ELR (cell line): ENCODE measurements at regions not wholly inside any gene's neighbourhood (a gene's known extent, or its start where the extent isn't known, plus 50 kb on each side); places are given as distances from the start of the nearest gene placed in this dataset.
"Not testable (repeated sequence)": the region's sequence is repeated elsewhere in the genome, so short reads cannot be mapped to it uniquely, and the experiment has no call there.

ENCODE experiments used
- DNase-seq: peaks from one replicate; pipeline ENCODE4 v3.0.0-alpha.2; 2015; ENCODE audit warnings: low read depth

DNA sequence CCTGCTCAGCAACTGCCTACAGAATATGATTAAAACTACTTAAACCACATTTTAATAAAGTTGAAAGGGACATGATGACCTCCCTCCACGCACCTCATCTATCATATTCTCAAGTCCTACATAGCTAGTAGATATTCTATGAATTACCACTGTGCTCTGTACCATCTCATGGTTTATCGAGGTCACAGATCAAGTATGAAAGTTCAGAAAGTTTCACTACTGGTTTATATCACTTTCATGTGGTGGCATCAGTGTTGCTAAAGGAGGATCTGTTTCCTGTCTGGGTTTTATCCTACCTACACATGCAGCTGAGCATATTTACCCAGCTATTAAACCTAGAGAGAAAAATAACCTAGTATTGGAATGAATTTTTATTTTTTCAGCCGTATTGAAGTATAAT, 214.9 kb upstream of the MON1B start:
- no peak for DNase-seq

DNA sequence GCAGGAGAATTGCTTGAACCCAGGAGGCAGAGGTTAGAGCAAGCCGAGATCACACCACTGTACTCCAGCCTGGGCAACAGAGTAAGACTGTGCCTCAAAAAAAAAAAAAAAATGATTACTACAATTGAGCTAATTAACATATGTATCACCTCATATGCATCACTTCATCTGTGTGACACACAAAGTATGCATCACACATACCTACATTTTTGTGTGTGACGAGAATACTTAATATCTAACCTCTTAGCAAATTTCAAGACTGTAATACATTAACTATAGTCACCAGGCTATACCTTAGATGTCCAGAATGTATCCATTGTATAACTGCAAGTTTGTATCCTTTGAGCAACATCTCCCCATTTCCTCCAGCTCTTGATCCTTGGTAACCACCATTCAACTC, 214.2 kb upstream of the MON1B start:
- DNase-seq: no peak

DNA sequence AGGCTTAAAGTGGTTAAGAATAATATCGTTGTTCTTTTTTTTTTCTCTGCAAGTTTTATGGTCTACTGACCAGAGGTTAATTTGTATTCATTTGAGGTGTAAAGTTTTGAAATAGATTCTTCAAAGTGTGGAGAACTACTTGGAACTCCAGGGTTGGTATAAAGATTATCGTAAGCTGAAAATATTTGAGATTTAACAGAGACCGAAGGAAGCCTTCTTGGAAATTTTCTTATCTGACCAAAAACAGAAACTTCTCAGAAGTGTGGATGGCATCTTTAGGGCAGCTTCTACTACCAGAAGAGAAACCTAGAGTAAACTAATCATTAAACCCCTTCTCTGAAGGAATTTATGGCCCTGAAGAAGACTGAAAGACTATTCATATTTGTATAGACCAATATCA, 206.8 kb upstream of the MON1B start:
- DNase-seq: no peak

DNA sequence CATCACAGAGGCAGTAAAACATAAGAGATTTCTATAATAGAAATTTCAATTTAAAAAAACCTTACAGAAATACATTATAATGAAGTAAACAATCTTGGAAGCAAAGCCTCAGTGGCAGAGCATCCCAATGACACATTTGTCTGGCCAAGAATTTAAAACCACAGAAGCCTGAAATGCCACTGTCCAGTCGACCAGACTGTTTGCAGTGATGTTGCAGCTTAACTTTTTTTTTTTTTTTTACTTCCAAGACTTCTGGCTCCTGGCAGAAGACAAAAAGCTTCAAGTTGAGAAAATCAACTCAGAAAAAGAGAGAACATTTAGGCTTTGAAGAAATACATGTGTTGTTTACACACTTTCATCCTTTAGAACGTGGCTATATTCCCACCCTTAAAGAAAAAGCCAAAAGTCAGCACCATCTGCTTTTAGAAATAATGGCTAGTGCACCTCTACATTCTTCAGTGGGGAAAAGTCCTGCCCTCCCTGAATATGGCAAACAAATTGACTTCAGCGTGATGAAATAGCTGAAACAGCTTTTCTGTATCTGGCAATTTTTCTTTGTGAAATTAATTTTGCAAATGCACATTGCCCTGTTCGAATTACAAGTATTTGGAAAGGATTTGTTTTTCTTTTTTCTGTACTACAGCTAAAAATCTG, 205.5 kb upstream of the MON1B start:
- DNase-seq: no peak

DNA sequence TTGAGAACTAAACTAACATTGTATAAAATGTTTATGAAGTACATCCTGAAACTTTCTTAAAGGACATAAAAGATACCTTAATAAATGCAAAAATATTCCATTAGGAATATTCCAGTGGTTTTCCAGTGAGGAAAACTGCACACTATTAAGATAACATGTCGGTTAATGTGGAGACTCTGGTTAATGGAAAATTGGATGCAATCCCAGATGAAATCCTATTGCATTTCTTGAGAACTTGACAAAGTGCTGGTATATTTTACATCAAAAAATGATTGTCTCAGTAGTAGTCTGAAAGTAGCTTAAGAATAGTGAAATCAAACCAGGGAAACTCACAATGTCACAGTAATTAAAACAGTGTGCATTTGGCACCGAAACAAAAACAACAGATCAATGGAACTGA, 202.5 kb upstream of the MON1B start:
- DNase-seq: no peak

DNA sequence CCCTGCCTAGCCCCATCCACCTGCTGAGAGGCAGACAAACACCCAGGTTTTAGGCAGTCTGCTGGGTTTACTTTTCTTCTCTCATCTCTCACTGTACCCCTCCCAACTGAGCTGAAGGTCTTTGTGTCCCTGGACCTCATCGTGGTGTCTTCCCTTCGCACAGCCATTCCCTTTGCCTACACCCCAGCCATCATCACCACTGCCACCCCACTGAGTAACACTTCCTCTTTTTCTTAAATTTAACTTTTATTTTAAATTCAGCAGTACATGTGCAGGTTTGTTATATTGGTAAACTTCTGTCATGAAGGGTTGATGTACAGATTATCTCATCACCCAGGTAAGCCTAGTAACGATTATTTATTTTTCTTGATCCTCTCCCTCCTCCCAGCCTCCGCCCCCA, 188.3 kb upstream of the MON1B start:
- DNase-seq: no peak

DNA sequence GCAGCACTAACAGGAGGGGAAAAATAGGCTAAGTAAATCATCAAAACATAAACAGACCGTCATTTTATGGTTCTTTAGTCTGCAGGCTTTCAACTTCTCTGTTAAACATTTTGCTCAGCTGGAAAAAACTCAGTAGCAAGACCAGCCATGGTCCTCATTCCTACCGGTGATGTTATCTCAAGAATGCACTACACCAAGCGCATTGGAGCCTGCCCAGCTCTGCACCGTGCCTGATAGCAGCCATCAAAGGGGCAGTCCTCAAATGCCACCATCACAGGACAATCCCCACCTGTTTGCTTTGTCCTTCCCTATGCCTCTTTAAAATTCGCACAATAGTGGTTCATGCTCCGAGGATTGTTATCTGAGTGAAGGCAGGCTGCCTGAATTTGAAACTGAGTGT, 181.5 kb upstream of the MON1B start:
- DNase-seq: no peak

DNA sequence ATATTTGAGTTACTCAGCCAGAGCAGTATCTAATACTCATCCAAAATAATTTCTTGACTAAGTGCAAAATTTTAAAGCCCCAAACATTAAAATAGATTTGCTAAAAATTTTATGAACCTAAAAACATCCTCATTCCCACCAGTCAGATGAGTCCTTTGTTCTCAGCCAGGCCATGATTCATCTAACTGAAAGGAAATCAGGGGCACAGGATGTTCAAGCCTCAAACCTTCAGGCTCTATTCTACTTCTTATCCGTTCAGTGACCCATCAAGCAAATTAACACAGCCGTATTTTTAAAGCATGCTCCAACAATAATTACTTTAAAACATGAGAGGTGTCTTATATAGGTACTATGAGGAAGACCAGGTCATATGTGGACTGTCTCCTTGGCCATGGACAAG, 176.5 kb upstream of the MON1B start:
- no peak for DNase-seq

DNA sequence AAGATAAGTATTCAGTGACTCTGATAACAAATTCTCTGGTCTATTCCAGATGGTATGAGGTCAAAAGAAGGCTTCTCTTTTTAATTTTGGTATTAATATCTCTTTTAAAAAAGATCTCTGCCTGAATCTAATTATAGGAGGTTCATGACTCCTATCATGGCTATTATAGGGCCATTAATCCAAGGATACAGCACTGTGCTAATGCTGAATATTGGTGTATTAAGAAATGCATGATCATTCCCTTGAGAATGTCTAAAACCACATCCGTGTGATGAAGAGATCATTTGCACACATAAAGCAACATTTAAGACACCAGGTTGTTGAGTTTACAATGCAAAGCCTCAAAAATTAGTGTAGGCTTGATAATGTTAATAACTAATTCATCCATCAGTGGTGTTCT, 160.4 kb upstream of the MON1B start:
- no peak for DNase-seq

DNA sequence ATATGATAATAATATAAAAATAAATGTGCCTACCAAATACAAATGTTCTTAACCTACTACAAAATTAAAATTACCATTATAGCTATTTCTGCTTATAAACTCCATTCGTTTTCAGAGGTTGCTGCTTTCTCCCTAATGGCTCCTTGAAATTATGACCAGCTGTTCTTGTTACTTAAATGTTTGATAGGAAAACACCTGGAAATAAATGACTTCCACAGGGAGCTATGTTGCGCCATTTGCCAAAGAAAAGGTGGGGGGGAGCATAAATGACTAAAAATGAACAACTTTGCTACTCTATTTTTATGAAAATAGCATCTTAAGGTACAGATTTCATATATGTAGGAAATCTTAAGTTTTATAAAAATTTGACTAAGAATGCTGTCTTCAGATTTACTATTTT, 157.5 kb upstream of the MON1B start:
- no peak for DNase-seq

DNA sequence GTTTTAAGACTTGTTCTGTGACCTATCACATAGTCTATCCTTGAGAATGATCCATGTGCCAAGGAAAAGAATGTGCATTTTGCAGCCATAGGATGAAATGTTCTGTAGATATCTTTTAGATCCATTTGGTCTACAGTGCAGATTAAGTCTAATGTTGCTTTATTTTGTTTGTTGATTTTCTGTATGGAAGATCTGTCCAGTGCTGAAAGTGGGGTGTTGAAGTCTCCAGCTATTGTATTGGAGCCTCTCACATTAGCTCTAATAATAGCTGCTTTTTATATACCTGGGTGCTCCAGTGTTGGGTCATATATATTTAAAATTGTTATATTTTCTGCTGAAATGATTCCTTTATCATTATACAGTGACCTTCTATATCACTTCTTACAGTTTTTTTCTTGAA, 155.6 kb upstream of the MON1B start:
- DNase-seq: no peak

DNA sequence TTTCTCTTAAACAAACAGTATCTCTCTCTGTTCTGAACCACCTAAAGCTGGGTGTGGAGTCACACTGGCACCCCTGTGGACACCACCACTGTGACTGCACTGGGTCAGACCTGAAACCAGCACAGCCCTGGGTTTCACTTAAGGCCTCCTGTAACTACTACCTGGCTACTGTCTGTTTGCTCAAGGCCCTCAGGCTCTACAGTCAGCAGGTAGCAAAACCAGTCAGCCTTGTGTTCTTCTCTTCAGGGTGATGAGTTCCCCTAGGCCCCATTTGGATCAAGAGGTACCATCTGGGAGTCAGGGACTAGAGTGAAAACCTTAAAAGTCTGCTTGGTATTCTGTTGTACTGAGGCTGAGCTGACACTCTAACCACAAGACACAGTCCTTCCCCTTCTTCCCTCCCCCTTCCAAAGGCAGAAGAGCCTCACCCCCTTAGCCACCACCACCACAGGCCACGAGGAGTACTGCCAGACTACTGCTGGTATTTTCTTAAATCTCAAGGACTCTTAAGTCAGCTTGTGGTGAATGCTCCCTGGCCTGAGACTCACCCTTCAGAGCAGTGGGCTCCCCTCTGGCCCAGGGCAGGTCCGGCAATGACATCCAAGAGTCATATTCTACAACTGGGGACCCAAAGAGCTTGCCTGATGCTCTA, 153.2 kb upstream of the MON1B start:
- DNase-seq: no peak

DNA sequence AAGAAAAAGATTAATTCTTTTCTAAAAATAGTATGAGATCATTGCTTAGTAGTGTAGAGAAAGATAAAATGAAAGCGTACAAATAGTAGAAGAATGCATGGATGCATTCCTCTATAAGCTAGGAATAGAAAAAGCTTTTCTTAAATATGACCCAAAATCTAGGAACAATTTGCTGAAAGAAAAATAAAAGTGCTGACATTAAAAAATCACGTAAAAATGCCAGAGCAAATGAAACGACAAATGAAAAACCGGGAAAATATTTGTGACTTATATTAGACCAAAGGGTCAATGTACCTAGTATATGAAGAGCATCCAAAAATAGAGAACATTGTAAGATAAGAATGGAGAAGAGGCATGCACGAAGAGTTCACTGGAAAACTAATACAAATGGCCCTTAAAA, 149.5 kb upstream of the MON1B start:
- DNase-seq: no peak

DNA sequence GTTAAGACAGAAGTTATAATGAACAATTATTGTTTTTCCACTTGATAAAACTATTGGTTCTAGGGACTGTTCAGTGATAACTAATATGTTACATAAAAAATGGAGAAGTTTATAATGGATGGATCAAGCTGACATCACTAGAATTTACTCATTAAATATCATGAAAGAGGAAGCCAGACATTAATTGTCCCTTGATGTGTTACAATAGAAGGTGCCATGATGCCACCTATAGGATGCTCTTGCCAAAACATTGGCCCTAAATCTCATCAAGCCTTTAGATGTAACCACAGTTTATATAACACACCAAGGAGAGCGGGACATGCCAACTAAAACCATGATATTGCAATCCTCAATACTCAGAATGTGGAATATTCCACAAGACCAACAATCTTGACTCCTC, 147.9 kb upstream of the MON1B start:
- peak; percentile 4 for DNase-seq

DNA sequence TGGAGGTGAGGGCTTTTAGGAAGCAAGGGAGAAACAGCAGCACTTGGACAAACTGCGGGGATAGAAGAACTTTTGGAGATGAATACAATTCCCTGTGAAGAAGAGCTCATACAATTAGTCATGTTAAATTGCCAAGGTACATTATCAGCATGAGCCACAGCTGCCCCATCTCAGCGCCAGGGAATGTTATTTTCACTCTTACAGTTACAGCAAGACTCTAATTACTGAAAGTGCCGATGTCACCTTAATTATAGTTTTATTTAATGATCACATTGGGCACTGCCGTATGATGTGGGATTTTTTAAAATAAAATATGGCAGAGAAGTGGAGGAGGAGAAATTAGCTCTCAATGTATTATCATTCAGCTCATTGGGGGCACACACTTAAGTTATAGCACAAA, 144.8 kb upstream of the MON1B start:
- DNase-seq: no peak

DNA sequence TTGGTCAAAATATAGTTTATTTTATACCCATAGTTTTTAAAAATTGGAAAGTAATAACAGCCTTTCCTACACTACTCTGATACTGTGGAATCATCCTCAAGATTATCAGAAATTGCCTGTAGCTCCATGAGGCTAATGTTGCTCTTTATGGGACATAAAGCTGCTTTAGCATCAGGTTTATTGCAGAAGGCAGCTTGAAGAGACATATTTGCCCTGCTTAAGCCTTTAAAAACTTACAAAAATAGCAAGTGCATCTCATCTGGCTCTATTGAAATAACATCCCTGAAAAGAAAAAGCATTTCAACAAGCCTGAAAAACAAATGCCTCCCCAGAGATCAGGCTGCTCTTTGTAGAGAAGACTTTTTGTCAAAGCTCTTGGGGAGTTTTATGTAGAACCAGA, 142.9 kb upstream of the MON1B start:
- no peak for DNase-seq

DNA sequence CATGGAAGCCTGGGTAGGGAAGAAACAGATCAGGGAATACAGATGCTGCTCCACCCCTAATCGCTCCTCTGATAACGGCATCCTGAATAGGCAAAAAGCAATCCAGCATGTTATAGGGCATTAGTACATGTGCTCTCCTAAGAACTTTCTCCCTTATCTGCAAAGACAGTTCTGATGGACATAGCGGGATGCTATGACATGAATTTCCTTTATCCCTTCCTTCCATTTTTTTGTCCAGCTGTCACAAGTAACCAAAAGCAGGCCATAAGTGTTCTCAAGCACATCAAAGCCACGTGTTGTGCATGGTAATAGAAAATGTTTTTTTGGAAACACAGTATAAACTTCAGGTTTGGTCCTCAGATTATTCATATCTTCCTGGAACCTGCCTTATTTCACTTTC, 141.4 kb upstream of the MON1B start:
- DNase-seq: no peak

DNA sequence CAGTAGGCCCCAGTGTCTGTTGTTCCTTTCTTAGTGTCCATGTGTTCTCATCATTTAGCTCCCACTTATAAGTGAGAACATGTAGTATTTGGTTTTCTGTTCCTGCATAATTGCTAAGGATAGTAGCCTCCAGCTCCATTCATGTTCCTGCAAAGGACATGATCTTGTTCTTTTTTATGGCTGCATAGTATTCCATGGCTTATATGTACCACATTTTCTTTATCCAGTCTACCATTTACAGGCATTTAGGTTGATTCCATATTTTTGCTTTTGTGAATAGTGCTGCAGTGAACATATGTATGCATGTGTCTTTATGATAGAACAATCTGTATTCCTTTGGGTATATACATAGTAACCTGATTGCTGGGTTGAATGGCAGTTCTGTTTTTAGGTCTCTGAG, 134.4 kb upstream of the MON1B start:
- DNase-seq: not testable (repeated sequence)

DNA sequence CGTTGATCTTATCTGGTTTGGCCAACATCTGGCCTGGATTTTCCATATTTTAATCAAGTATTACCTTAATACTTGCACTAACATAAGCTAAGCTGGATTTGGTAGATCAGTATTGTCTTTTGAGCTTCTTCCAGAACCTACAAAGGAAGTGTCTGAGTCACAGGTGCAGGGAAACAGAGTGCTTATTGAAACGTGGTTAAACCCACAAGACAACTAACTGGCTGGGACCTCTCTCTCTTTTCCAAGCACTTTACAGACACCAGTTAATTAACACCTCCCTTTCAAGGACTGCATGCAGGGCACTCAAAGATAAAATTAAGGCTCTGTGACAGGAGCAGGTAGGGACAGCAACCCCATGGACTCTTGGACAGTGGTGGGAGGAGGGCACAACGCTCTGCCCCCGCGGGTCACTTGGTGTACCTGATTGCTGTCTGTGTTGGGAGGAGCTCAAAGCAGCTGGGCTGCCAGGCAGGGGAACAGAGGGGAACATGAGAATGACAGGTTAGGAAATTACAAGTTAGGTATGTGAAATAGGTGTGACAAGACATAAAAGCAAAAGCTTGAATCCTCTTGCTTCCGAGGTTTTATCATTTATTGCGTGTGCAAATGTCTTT, 133.7 kb upstream of the MON1B start:
- no peak for DNase-seq

DNA sequence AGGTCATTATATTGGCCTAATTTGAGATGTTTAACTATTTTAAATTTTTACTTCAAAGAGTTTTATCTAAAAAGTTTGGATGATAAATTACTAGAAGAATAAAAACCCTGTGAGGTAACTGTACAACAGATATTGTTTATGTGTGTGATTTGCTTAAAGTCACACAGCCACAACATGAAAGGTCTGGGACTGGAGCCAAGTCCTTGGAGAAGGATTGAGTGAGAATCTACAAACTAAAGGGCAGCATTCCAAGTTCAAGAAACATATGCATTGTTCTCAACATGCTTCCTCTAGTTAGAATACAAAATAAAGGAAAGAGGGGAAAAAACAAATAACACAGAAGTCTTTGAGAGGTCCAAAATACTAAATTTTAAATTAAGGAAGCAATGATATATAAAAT, 131.5 kb upstream of the MON1B start:
- DNase-seq: no peak

DNA sequence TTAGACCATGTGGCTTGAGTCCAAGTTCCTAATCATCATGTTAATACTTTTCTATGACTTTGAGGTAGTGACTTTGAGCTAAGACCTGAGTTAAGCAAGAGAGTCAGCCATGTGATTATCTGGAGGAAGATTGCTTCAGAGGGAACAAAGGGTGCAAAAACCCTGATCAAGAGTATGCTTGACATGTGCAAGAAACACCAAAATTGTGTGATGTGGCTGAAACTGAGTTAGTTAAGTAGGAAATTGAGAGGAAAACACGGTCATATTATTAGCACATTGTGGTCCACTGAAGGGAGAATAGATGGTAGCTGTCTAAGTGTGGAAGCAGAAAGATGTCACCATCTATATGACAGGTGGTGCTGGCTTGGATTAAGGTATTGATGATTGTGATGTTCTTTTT, 130.4 kb upstream of the MON1B start:
- no peak for DNase-seq

DNA sequence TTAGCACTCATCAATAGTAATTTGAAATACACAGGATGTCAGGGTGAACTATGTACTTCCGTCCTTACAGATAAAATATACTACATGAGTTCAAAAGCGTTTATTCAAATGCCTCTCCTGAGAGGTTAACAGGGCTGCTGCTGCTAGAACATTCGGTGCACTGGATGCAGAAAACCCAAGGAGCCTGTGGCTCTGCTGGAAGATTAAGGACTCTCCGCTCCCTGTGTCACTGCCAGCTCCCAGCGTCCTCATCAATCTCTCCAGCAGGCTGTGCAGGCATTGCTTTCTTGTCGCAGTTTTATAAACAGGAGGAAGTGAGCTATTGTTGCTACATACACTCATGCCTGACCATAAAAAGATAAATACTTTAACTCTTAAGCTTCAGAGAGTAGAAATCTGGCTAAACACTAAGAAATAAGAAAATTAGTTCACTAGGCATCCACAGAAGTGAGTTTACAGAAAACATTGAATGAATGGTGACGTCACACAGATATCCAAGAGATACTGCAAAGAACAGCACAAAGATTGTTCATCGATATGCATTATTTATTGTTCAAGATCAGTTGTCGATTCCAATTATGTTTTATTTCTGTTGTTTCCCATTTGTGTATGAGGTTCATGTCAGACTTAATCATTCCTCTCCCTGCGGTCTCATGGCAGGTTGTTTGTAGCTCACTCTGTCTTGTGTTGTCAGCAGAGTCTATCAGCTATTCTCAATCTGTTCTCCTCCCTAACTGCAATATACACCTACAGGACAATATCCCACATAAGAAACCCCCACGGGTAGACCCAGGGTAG, 127.9 kb upstream of the MON1B start:
- no peak for DNase-seq

DNA sequence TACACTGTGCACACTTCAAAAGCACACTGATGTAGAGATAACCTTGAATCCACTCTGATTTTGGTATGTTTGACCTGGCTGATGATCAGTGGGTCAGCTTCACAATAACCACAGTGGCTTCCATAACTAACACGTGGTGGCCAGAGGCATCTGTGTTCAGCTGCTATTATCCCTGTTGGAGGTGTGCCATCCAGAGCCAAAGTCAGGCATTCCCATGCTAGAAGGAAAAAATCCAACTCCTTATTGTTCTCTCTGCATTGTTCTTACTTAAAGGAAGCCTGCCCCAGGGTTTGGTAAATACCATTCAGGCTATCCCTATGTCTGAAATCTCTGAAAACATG, 127.3 kb upstream of the MON1B start:
- no peak for DNase-seq
